GM19397 (cell line): ENCODE measurements at regions not wholly inside any gene's neighbourhood (a gene's known extent, or its start where the extent isn't known, plus 50 kb on each side); places are given as distances from the start of the nearest gene placed in this dataset.

Experiments
- ATAC-seq: cut with Tn5 transposase; IDR thresholded peaks from one replicate; pipeline ENCODE4 v1.9.1; 2021; ENCODE audit warnings: mild to moderate bottlenecking, moderate library complexity; ENCODE audit not compliant: unreplicated experiment

GRCh38 chr13:104869501-104869900 lies 1666.0 kb downstream of the EFNB2 start:
- ATAC-seq = no peak

DNA sequence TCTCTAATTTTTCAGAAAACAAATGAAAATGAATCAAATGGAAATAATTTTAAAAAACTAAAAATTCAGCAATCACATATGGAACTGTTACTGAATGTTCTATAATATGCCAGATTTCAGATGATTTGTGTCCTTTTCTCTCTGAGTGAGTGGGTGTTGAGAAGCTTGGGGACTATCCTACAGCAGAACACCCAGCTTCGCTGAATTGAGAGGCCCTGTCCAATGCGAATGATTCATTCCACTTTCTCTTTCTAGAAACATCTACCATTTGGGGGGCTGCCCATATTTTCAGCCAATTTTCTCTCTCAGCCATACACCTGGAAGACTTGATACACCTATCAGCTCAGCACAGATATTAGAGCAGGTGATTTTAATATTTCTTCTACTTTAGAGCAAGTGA lies 1666.7 kb downstream of the EFNB2 start:
- no peak for ATAC-seq

- ATAC-seq = no peak
Observed at GRCh38 chr13:104855581-104855980, 1679.9 kb downstream of the EFNB2 start.

DNA sequence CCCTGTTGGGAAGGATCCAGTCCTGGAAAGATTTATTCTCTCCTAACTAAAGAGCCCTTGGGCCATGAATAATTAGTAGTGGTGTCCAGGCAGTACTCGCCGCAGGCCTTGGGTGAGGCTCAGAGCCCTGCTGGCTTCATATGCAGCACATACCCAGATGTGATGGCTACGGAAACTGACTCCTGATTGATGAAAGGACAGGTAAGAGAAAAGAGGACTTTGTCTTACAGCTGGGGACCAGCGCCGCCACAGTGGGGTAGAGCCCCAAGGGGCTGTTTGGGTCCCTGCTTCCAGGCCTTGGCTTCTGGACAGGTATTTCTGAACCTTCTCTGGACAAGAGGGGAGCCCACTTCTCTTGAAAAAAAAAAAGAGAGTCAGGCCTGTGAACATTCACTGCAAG lies 1680.8 kb downstream of the EFNB2 start:
- ATAC-seq = no peak

GRCh38 chr13:104854007-104854406 lies 1681.5 kb downstream of the EFNB2 start:
- no peak for ATAC-seq

- ATAC-seq = no peak
Observed at GRCh38 chr13:104847922-104848321, 1687.5 kb downstream of the EFNB2 start.

DNA sequence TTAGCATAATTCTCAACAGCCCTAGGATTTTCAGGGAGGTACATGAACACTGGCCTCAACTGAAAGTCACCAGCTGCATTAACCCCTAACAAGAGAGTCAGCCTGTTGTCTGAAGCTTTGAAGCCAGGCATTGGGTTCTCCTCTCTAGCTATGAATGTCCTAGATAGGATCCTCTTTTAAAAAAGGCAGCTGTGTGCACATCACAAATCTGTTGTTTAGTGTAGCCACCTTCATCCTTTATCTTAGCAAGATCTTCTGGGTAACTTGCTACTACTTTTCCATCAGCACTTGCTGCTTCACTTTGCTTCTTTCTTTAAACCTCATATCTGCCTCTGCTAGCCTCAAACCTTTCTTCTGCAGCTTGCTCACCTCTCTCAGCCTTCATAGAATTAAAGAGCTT lies 1692.1 kb downstream of the EFNB2 start:
- ATAC-seq = no peak

DNA sequence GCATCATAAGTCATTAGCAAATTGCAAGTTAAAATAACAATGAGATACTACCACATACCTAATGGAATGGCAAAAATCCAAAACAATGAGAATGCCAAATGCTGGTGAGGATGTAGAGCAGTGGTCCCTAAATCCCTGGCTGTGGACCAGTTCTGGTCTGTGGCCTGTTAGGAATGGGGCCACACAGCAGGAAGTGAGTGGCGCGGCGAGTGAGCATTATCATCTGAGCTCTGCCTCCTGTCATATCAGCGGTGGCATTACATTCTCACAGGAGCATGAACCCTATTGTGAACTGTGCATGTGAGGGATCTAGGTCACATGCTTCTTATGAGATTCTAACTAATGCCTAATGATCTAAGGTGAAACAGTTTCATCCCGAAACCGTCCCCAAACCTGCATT lies 1694.4 kb downstream of the EFNB2 start:
- ATAC-seq = no peak

- no peak for ATAC-seq
Observed at GRCh38 chr13:104837756-104838155, 1697.7 kb downstream of the EFNB2 start.

GRCh38 chr13:104833221-104833620 lies 1702.2 kb downstream of the EFNB2 start:
- no peak for ATAC-seq

DNA sequence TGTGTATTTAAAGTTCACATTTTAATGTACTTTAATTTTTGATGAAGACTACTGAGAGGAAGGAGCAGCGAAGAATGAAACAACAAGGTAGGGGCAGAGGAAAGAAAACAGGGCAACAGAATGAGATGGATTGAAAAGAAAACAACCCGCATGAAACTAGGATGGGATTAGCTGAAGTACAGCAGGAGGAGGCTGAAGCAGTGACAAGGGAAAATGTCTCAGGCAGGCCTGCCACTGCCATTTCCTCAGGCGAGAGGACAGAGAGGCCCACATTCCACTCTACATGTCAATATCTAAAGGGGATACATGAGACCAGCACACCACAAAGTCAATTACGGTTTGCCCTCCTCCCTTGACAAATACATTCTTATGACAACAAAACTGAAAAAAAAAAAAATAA lies 1703.2 kb downstream of the EFNB2 start:
- ATAC-seq = no peak

GRCh38 chr13:104831831-104832230 lies 1703.6 kb downstream of the EFNB2 start:
- ATAC-seq = no peak

- no peak for ATAC-seq
Observed at GRCh38 chr13:104823709-104824108, 1711.8 kb downstream of the EFNB2 start.

DNA sequence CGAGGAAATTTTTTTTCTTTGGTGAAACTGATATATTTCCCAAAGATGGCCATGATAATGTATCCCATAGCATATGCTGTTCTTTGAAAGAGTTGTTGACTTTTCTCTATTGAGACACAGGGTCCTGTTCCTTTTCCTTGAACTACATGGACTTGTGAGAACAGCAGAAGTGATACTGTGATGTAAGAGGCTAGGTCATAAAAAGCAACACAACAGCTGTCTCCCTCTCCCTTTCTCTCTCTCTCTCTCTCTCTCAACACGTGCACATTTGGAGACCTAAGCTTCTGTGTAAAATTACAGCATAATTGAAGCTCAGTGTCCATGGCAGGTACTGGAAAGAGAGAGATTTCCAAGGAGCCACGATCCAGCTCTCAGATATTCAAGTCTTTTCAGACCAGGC lies 1712.4 kb downstream of the EFNB2 start:
- ATAC-seq = no peak

GRCh38 chr13:104817271-104817670 lies 1718.2 kb downstream of the EFNB2 start:
- ATAC-seq = no peak

GRCh38 chr13:104816726-104817125 lies 1718.7 kb downstream of the EFNB2 start:
- no peak for ATAC-seq

- ATAC-seq = no peak
Observed at GRCh38 chr13:104810242-104810641, 1725.2 kb downstream of the EFNB2 start.

DNA sequence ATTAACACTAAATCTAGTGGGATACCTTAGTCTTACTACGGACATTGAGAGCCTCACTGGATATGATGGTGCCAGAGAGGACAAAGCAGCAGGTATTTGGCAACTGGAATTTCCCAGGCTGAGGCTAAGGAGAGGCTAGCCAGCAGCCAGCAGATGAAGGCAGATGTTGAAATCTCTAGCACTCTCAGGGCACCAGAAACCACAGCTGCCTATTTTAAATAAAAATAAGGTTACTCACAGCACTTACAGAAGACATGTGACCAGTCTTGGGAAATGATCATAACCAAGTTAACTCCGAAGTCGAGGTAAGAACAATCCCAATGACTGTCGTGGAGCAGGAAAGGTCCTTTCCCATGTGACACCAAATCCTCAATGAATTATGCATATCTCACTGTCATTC lies 1726.0 kb downstream of the EFNB2 start:
- ATAC-seq = no peak

- ATAC-seq = no peak
Observed at GRCh38 chr13:104805346-104805745, 1730.1 kb downstream of the EFNB2 start.

GRCh38 chr13:104799152-104799551 lies 1732.9 kb upstream of the SLC10A2 start:
- no peak for ATAC-seq

DNA sequence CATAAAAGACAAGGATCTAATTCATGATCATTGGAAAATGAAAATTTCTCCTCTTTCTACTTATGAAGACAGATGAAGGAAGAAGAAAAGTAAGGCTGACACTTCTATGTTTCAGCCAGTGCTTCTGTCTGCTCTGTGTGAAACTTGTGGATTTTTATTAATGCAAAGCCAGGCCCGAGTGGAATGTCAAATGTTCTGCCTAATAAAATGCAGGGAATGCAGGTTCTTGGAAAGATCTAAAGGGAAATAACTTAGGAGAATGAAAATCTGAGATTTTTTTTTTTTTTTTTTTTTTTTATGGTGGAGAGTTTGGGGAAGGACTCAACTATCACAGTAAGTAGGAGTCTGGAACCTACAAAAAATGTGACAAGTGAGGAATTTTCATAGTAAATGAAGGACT lies 1732.3 kb upstream of the SLC10A2 start:
- ATAC-seq = no peak

DNA sequence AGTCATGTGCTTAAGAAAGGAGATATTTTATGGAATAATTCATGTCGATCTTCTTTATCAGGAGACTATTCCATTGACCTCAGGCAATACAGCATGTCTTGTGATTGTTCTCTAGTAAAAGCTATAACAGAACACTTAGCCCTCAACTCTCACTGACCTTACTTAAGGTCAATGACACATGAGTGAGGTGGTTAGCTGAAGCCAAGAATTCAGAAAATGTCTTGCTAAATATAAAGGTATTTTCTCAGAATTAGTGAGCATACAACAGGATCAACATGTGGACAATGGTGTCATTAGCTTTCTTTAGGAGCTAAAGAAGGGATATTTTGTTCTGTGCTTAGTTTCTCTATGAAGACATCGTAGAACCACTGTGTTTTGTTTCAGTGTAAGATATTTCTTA lies 1730.4 kb upstream of the SLC10A2 start:
- no peak for ATAC-seq

DNA sequence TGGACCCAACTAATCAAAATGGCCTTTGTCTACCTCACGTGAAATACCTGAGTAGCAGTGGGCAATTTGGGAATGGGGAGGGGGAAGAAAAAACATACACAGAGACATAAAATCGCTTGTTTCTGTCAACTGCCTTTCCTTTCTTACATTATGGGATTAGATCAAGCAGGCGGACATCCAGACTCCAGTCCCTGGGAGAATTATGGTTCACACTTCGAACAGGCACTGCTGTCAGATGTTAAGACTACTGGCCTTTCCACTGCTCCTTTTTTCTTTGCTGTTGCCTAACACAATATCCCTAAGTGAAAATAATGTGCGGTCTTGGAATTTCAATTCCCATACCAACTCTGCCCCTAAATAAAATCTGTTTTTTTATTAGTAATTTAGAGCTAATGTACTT lies 1719.7 kb upstream of the SLC10A2 start:
- ATAC-seq = no peak

- ATAC-seq = no peak
Observed at GRCh38 chr13:104784891-104785290, 1718.7 kb upstream of the SLC10A2 start.
